Lower lobe of right lung (tissue), 2 donors: ENCODE measurements at regions not wholly inside any gene's neighbourhood (a gene's known extent, or its start where the extent isn't known, plus 50 kb on each side); places are given as distances from the start of the nearest gene placed in this dataset.
"Not testable (repeated sequence)": the region's sequence is repeated elsewhere in the genome, so short reads cannot be mapped to it uniquely, and the experiment has no call there.

Experiments used
- ATAC-seq, 2 donors: fragments of 200-7000 bp; cut with Tn5 transposase; one replicate each; pipeline ENCODE4 v1.9.1; 2020 to 2022; ENCODE audit warnings: mild to moderate bottlenecking in 2 of 2, moderate library complexity in 2 of 2
- DNase-seq: peaks from one replicate; pipeline ENCODE4 v3.0.0-alpha.2; 2020
- H3K27ac ChIP-seq: fragments of 200-600 bp; one replicate; pipeline ENCODE4 v1.8.0; 2022
- H3K27me3 ChIP-seq: fragments of 200-600 bp; one replicate; pipeline ENCODE4 v1.8.0; 2022; ENCODE audit warnings: low read depth
- H3K36me3 ChIP-seq: fragments of 200-600 bp; one replicate; pipeline ENCODE4 v1.8.0; 2022; ENCODE audit warnings: mild to moderate bottlenecking
- H3K4me1 ChIP-seq: fragments of 200-600 bp; one replicate; pipeline ENCODE4 v1.8.0; 2022
- H3K4me3 ChIP-seq: fragments of 200-600 bp; one replicate; pipeline ENCODE4 v1.8.0; 2022; ENCODE audit warnings: mild to moderate bottlenecking
- H3K9me3 ChIP-seq: fragments of 200-600 bp; one replicate; pipeline ENCODE4 v1.8.0; 2022
- CTCF ChIP-seq: fragments of 200-600 bp; IDR thresholded peaks from one replicate; pipeline ENCODE4 v1.8.0; 2022; ENCODE audit warnings: antibody characterized with exemption, mild to moderate bottlenecking
- intact Hi-C: fragments of 100-400 bp; cut with DNase I; formaldehyde crosslinking; loops from one replicate; pipeline ENCODE4 v1.11.0; 2022
- donor health status: DM: no; HTN: yes; CAD: no; lungs with severe emphysema.

GRCh38 chr1:232144696-232145230 lies 485.2 kb downstream of the SIPA1L2 start:
- DNase-seq (no peak), ATAC-seq (no peak)
- no peak overlapping the region for H3K27ac ChIP-seq
- no peak overlapping the region for H3K4me3 ChIP-seq
- H3K4me1 ChIP-seq = peaks cover 11% of the 10 kb centered on the region
- peaks cover 6% of the 10 kb centered on the region for H3K9me3 ChIP-seq
- intact Hi-C loops = no loop called here
- no peaks in the 10 kb centered on the region for H3K36me3 ChIP-seq
- TF ChIP-seq CTCF = no peak
- no peaks in the 10 kb centered on the region for H3K27me3 ChIP-seq

GRCh38 chr1:232143315-232143886 lies 486.5 kb downstream of the SIPA1L2 start:
- TF ChIP-seq CTCF = no peak
- peaks cover 11% of the 10 kb centered on the region for H3K4me1 ChIP-seq
- H3K27ac ChIP-seq = no peak overlapping the region
- intact Hi-C loops = no loop called here
- H3K9me3 ChIP-seq = peaks cover 6% of the 10 kb centered on the region
- ATAC-seq (peak; percentile 41 to 77), DNase-seq (no peak)
- H3K4me3 ChIP-seq = no peak overlapping the region
- H3K27me3 ChIP-seq = no peaks in the 10 kb centered on the region
- no peaks in the 10 kb centered on the region for H3K36me3 ChIP-seq

- TF ChIP-seq CTCF = no peak
- intact Hi-C loops = no loop called here
- peak; percentile 25 to 47 for ATAC-seq
- Histone ChIP-seq H3K27me3 (no peaks in the 10 kb centered on the region), H3K9me3 (peaks cover 6% of the 10 kb centered on the region), H3K36me3 (no peaks in the 10 kb centered on the region), H3K27ac (no peak overlapping the region), H3K4me1 (peaks cover 11% of the 10 kb centered on the region), H3K4me3 (no peak overlapping the region)
- no peak for DNase-seq
Measured at GRCh38 chr1:232142403-232143314, 487.3 kb downstream of the SIPA1L2 start.

- H3K27ac ChIP-seq, H3K27me3 ChIP-seq, H3K4me3 ChIP-seq, H3K9me3 ChIP-seq, H3K36me3 ChIP-seq, DNase-seq, intact Hi-C loops, ATAC-seq: not testable (repeated sequence)
- H3K4me1 ChIP-seq = peaks cover 11% of the 10 kb centered on the region
Measured at GRCh38 chr1:232141167-232141448, 488.8 kb downstream of the SIPA1L2 start.

- intact Hi-C loops = no loop called here
- DNase-seq (no peak), ATAC-seq (no peak)
- no peak for TF ChIP-seq CTCF
- H3K9me3 ChIP-seq = peaks cover 6% of the 10 kb centered on the region
- no peaks in the 10 kb centered on the region for H3K36me3 ChIP-seq
- H3K27me3 ChIP-seq = no peaks in the 10 kb centered on the region
- H3K27ac ChIP-seq = no peak overlapping the region
- no peak overlapping the region for H3K4me3 ChIP-seq
- H3K4me1 ChIP-seq = peaks cover 11% of the 10 kb centered on the region
Measured at GRCh38 chr1:232140419-232141166, 489.3 kb downstream of the SIPA1L2 start.
